Esophagus muscularis mucosa (tissue), 4 donors: ENCODE measurements at regions not wholly inside any gene's neighbourhood (a gene's known extent, or its start where the extent isn't known, plus 50 kb on each side); places are given as distances from the start of the nearest gene placed in this dataset.

ENCODE experiments used
- DNase-seq: peaks from one replicate; pipeline ENCODE4 v3.0.0-alpha.2; 2017; ENCODE audit errors: extremely low spot score
- H3K27ac ChIP-seq, 4 donors: fragments of 200-600 bp; sonication (generic); replicated peaks in 1 of 4; 1 replicate in 3 of 4; 2 replicates in 1 of 4; pipeline ENCODE4 v1.5.1; 2016 to 2019; ENCODE audit warnings: mild to moderate bottlenecking in 1 of 4
- H3K27me3 ChIP-seq, 4 donors: fragments of 200-600 bp; sonication (generic); one replicate each; pipeline versions ENCODE4 v1.5.1 to v1.6.0; 2016 to 2019
- H3K36me3 ChIP-seq, 4 donors: fragments of 200-600 bp; sonication (generic); one replicate each; pipeline ENCODE4 v1.5.1; 2016 to 2019
- H3K4me1 ChIP-seq, 4 donors: fragments of 200-600 bp; sonication (generic); one replicate each; pipeline ENCODE4 v1.5.1; 2016 to 2019
- H3K4me3 ChIP-seq, 4 donors: fragments of 200-600 bp; sonication (generic); 1 replicate in 2 of 4; 2 replicates in 2 of 4; pipeline ENCODE4 v1.5.1; 2016 to 2019; ENCODE audit warnings: mild to moderate bottlenecking in 4 of 4, moderate library complexity in 1 of 4
- H3K9me3 ChIP-seq, 4 donors: fragments of 200-600 bp; sonication (generic); 1 replicate in 3 of 4; 2 replicates in 1 of 4; pipeline ENCODE4 v1.5.1; 2016 to 2019
- EP300 ChIP-seq: sonication (generic); formaldehyde crosslinking; IDR thresholded peaks from one replicate; pipeline ENCODE4 v1.6.1; 2017; ENCODE audit warnings: antibody characterized with exemption
- POLR2A ChIP-seq: fragments of 450-650 bp; IDR thresholded peaks from one replicate; pipeline ENCODE4 v1.6.1; 2017; ENCODE audit warnings: antibody characterized with exemption, moderate library complexity, mild to moderate bottlenecking, low read depth
- POLR2AphosphoS5 ChIP-seq, 2 donors: sonication (generic); formaldehyde crosslinking; IDR thresholded peaks; one replicate each; pipeline ENCODE4 v1.6.1; 2017; ENCODE audit warnings: antibody characterized with exemption in 2 of 2
- WGBS: methylation state at CpG from one replicate; pipeline ENCODE4 v1.1.5; 2018; 5-methylcytosine and 5-hydroxymethylcytosine counted together
- intact Hi-C: fragments of 100-400 bp; cut with DNase I; formaldehyde crosslinking; loops from one replicate; pipeline ENCODE4 v1.15.1; 2023
- TF ChIP-seq, protein P1 (sequence below), 3 experiments: fragments of 200-600 bp in 2 of 3; fragments of 450-650 bp in 1 of 3; sonication (generic) in 2 of 3; IDR thresholded peaks; one replicate each; pipeline ENCODE4 v1.5.1; 2017 to 2019; ENCODE audit warnings: antibody characterized with exemption in 3 of 3, mild to moderate bottlenecking in 2 of 3, moderate library complexity in 1 of 3

DNA sequence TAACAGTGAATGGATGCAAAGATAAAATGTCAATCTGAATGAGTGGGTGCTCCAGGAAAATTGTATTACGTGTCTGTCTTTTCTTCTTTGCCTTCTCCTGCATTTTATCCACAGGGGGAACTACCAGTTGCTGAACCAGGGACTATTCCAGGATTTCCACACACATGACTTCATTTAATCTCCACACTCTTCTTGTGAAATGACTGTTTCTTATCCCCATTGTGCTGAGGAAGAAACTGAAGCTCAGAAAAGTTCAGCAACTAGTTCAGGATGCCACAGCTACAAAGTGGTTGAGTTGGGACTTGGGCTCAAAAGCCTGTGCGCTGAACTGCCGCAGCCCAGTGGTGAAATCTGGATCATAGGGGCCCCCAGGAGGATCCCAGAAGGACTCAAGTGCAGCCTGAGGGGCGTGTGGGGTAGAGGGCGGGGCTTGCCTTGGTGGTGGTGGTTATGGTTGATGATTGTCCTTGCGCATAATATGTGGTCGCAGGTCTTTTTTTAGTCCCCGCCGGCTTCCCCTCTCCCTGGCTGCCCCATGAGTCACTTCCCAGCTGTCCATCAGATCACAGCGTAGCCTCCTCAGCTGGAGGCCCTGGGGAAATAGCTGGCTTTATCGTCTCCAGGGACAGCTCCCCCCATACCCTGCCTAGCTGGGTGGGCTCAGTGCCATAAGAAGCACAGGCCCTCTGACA lies 235.2 kb upstream of the CRY1 start:
- intact Hi-C loops, result no loop called here
- peaks cover 0 to 70% (median 0%) of the 10 kb centered on the region in 4 donors for H3K27me3 ChIP-seq
- no peak for DNase-seq
- H3K4me3 ChIP-seq, result no peak overlapping the region
- WGBS, result 51% methylated on average over 11 of the region's 11 CpGs
- H3K36me3 ChIP-seq, result no peaks in the 10 kb centered on the region
- H3K9me3 ChIP-seq, result no peaks in the 10 kb centered on the region
- no peak overlapping the region for H3K27ac ChIP-seq
- TF ChIP-seq POLR2A (no peak), EP300 (no peak), POLR2AphosphoS5 (IDR thresholded peaks at IDR 0.05) (no peak)
- TF ChIP-seq, protein P1, sequence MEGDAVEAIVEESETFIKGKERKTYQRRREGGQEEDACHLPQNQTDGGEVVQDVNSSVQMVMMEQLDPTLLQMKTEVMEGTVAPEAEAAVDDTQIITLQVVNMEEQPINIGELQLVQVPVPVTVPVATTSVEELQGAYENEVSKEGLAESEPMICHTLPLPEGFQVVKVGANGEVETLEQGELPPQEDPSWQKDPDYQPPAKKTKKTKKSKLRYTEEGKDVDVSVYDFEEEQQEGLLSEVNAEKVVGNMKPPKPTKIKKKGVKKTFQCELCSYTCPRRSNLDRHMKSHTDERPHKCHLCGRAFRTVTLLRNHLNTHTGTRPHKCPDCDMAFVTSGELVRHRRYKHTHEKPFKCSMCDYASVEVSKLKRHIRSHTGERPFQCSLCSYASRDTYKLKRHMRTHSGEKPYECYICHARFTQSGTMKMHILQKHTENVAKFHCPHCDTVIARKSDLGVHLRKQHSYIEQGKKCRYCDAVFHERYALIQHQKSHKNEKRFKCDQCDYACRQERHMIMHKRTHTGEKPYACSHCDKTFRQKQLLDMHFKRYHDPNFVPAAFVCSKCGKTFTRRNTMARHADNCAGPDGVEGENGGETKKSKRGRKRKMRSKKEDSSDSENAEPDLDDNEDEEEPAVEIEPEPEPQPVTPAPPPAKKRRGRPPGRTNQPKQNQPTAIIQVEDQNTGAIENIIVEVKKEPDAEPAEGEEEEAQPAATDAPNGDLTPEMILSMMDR (IDR thresholded peaks at IDR 0.05), result no peak
- H3K4me1 ChIP-seq, result no peaks in the 10 kb centered on the region

DNA sequence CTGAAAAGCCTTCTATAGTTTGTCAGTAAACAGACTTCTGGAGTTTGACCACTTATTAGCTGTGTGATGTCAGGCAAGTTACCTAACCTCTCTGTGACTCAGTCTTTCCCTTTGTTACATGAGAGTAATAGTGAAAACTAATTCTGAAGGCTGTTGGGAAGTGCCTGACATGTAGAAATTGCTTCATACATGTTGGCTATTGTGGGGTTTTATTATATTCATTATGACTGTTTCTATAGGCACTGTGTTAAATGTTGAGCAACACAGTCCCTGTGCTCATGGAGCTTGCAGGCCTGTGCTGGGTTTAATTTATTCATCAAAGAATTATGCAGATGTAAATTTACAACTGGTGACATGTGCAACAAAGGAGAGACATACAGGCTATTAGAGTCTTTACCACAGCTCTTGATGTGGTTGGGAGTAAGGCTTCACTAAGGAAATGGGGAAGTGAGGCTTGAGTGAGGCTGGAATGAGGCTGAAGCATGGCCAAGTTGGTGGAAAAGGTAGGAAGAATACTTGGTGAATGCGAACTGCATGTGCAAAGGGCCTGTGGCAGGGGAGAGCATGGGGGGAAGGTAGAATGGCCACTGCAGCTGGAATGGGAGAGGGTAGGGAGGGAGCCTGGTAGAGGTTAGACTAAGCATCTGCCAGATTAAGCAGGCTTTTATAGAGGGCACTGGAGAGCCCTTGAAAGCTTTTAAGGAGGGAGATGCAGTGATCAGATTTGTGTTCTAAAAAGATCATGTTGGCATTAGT lies 236.4 kb upstream of the CRY1 start:
- H3K36me3 ChIP-seq, result no peaks in the 10 kb centered on the region
- H3K4me1 ChIP-seq, result no peaks in the 10 kb centered on the region
- H3K9me3 ChIP-seq, result no peaks in the 10 kb centered on the region
- DNase-seq, result no peak
- no peak overlapping the region for H3K27ac ChIP-seq
- H3K4me3 ChIP-seq, result no peak overlapping the region
- intact Hi-C loops, result no loop called here
- H3K27me3 ChIP-seq, result peaks cover 0 to 70% (median 0%) of the 10 kb centered on the region in 4 donors
- 87% methylated on average over 1 of the region's 1 CpG for WGBS
- TF ChIP-seq POLR2A (no peak), EP300 (no peak), POLR2AphosphoS5 (IDR thresholded peaks at IDR 0.05) (no peak)
- TF ChIP-seq, protein P1 (IDR thresholded peaks at IDR 0.05), result no peak

DNA sequence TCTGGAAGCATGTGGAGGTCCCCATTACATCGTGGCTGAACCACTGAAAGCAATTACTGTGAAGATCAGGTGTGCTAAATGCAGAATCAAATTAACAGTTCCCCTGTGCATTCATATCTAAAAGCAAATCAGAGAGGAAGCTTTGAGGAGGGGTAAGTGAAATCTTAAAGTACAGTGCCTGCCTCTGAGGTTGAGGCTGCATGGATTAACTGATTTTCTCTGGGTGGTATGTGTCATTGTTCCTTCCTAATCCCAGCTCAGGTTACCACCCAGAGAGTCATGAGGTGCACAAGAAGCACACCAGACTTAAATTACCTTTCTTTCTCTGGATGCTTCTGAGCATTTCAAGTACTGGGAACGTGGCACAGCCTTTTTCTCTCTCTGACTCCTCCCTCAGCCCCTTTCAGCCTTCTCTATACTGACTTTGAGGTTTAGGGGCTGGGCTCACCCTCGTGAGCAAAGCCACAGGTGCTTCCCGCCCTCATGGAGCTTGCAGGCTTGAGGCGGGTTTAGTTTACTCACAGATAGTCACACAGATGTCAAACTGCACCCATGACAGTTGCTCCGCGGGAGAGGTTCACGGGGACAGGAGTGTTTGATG lies 237.6 kb upstream of the CRY1 start:
- intact Hi-C loops, result no loop called here
- peaks cover 0 to 68% (median 0%) of the 10 kb centered on the region in 4 donors for H3K27me3 ChIP-seq
- no peaks in the 10 kb centered on the region for H3K4me1 ChIP-seq
- no peak overlapping the region for H3K4me3 ChIP-seq
- no peak for DNase-seq
- H3K36me3 ChIP-seq, result no peaks in the 10 kb centered on the region
- WGBS, result 50% methylated on average over 8 of the region's 8 CpGs
- TF ChIP-seq EP300 (no peak), POLR2AphosphoS5 (IDR thresholded peaks at IDR 0.05) (no peak), POLR2A (no peak)
- TF ChIP-seq, protein P1 (IDR thresholded peaks at IDR 0.05), result no peak
- H3K27ac ChIP-seq, result no peak overlapping the region
- no peaks in the 10 kb centered on the region for H3K9me3 ChIP-seq

DNA sequence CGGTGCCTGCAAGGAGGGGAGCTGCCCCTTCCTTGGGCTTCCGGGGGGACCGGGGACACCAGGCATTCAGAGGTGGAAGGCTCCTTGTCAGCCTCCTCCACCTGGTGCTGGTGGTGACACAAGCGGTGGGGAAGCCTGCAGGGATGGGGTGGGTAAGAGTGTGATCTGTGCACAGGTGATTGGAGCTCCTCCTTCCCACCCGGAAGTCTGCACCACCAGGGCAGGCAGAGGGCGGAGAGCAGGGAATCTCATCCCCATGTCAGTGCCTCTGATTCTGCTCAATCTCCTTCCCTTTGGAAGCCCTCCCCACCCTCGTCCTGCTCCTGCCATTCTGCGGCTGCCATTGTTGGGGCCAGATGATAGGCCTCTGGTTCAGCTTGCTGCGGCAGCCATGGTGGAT lies 238.1 kb upstream of the CRY1 start:
- 82% methylated on average over 8 of the region's 9 CpGs for WGBS
- no peak for TF ChIP-seq POLR2A
- TF ChIP-seq, protein P1 (IDR thresholded peaks at IDR 0.05), result no peak
- TF ChIP-seq EP300, result no peak
- no peak for TF ChIP-seq POLR2AphosphoS5 (IDR thresholded peaks at IDR 0.05)
- H3K36me3 ChIP-seq, result no peaks in the 10 kb centered on the region
- H3K4me3 ChIP-seq, result no peak overlapping the region
- no peak overlapping the region for H3K27ac ChIP-seq
- H3K9me3 ChIP-seq, result no peaks in the 10 kb centered on the region
- peaks cover 0 to 68% (median 0%) of the 10 kb centered on the region in 4 donors for H3K27me3 ChIP-seq
- no peak for DNase-seq
- intact Hi-C loops, result no loop called here
- no peaks in the 10 kb centered on the region for H3K4me1 ChIP-seq
